ENCODE measurements at regions not wholly inside any gene's neighbourhood (a gene's known extent, or its start where the extent isn't known, plus 50 kb on each side); places are given as distances from the start of the nearest gene placed in this dataset.

GRCh38 chr4:102441978-102442911 lies 58.9 kb upstream of the NFKB1 start:
- TF ChIP-seq CTCF (IDR thresholded peaks at IDR 0.05) (no peak), POLR2AphosphoS5 (IDR thresholded peaks at IDR 0.05; ENCODE audit: low read depth, low read length) (no peak)
- TF ChIP-seq, protein P1, sequence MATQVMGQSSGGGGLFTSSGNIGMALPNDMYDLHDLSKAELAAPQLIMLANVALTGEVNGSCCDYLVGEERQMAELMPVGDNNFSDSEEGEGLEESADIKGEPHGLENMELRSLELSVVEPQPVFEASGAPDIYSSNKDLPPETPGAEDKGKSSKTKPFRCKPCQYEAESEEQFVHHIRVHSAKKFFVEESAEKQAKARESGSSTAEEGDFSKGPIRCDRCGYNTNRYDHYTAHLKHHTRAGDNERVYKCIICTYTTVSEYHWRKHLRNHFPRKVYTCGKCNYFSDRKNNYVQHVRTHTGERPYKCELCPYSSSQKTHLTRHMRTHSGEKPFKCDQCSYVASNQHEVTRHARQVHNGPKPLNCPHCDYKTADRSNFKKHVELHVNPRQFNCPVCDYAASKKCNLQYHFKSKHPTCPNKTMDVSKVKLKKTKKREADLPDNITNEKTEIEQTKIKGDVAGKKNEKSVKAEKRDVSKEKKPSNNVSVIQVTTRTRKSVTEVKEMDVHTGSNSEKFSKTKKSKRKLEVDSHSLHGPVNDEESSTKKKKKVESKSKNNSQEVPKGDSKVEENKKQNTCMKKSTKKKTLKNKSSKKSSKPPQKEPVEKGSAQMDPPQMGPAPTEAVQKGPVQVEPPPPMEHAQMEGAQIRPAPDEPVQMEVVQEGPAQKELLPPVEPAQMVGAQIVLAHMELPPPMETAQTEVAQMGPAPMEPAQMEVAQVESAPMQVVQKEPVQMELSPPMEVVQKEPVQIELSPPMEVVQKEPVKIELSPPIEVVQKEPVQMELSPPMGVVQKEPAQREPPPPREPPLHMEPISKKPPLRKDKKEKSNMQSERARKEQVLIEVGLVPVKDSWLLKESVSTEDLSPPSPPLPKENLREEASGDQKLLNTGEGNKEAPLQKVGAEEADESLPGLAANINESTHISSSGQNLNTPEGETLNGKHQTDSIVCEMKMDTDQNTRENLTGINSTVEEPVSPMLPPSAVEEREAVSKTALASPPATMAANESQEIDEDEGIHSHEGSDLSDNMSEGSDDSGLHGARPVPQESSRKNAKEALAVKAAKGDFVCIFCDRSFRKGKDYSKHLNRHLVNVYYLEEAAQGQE (IDR thresholded peaks at IDR 0.05; ENCODE audit: insufficient read depth in 1 of 2, low read depth in 2 of 2, low read length in 1 of 2), result no peak
